ENCODE measurements at regions not wholly inside any gene's neighbourhood (a gene's known extent, or its start where the extent isn't known, plus 50 kb on each side); places are given as distances from the start of the nearest gene placed in this dataset.

DNA sequence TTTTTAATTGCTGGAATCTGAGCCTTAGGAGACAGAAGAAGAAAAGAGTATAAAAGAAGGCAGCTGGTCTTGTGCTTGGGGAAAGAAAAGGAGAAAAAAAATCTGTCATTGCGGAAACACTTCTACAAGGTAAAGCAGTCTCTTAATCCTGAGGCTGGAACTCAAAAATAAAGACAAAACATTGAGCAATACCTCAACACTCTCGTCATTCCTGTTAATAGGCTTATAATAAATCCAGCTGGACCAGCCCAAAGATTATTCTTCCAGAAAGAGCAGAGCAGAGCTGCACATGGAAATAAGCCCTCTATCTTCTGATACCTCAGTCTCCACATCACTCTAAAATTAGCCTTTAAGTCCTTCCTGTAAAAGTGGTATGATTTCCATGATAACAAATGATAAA lies 62.0 kb upstream of the HIVEP1 start:
- H3K4me1 ChIP-seq (ENCODE audit: insufficient read depth, low read length, poor library complexity, severe bottlenecking): no peaks in the 10 kb centered on the region
- ChIA-PET CTCF (ENCODE audit: unreplicated experiment) (no interaction called here), POLR2A (no interaction called here)
- no peak overlapping the region for H3K27ac ChIP-seq (ENCODE audit: low read depth, low read length, poor library complexity, severe bottlenecking)
- H4K20me1 ChIP-seq (ENCODE audit: insufficient read depth, low read length): no peaks in the 10 kb centered on the region
- TF ChIP-seq, protein P1, sequence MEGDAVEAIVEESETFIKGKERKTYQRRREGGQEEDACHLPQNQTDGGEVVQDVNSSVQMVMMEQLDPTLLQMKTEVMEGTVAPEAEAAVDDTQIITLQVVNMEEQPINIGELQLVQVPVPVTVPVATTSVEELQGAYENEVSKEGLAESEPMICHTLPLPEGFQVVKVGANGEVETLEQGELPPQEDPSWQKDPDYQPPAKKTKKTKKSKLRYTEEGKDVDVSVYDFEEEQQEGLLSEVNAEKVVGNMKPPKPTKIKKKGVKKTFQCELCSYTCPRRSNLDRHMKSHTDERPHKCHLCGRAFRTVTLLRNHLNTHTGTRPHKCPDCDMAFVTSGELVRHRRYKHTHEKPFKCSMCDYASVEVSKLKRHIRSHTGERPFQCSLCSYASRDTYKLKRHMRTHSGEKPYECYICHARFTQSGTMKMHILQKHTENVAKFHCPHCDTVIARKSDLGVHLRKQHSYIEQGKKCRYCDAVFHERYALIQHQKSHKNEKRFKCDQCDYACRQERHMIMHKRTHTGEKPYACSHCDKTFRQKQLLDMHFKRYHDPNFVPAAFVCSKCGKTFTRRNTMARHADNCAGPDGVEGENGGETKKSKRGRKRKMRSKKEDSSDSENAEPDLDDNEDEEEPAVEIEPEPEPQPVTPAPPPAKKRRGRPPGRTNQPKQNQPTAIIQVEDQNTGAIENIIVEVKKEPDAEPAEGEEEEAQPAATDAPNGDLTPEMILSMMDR (conservative IDR thresholded peaks at IDR 0.05; ENCODE audit: low read length): no peak
- no peak for TF ChIP-seq EZH2phosphoT487 (IDR thresholded peaks at IDR 0.05; ENCODE audit: borderline replicate concordance, low read depth, low read length)
- BruUV-seq (replicated peaks): no TSS peak
- intact Hi-C loops (cut with micrococcal nuclease; ENCODE audit: unreplicated experiment): no loop called here
- no peak overlapping the region for H3K4me2 ChIP-seq (ENCODE audit: low read length)
- no peaks in the 10 kb centered on the region for H3K36me3 ChIP-seq (ENCODE audit: insufficient read depth, low read length)
- H3K4me3 ChIP-seq (ENCODE audit: low read depth, low read length, poor library complexity, severe bottlenecking): no peak overlapping the region
- DNase-seq (ENCODE audit: low spot score): no peak
- H2AFZ ChIP-seq (ENCODE audit: low read length): no peak overlapping the region
- no peaks in the 10 kb centered on the region for H3K9me2 ChIP-seq (ENCODE audit: insufficient read depth, low read length)
- H3K9me3 ChIP-seq (ENCODE audit: low read length): no peaks in the 10 kb centered on the region
- no peaks in the 10 kb centered on the region for H3K79me2 ChIP-seq (ENCODE audit: insufficient read depth, low read depth, low read length)

DNA sequence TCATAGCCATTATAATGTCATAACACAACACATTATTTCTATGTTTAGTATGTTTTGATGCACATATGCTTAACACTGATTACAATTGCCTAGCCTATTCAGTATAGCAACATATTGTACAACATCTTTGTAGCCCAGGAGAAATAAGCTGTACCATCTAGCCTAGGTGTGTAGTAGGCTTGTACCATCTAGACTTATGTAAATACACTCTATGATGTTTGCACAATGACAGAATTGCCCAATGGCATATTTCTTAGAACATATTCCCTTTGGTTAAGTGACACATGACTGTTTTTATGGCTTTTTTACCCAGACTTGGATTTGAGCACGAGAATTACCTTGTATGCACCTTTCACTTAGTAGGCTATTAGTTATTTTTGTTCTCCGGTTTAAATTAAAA lies 64.5 kb upstream of the HIVEP1 start:
- intact Hi-C loops (cut with micrococcal nuclease; ENCODE audit: unreplicated experiment): no loop called here
- H3K4me2 ChIP-seq (ENCODE audit: low read length): no peak overlapping the region
- BruUV-seq (replicated peaks): no TSS peak
- H3K36me3 ChIP-seq (ENCODE audit: insufficient read depth, low read length): no peaks in the 10 kb centered on the region
- no peak for DNase-seq (ENCODE audit: low spot score)
- H3K79me2 ChIP-seq (ENCODE audit: insufficient read depth, low read depth, low read length): no peaks in the 10 kb centered on the region
- ChIA-PET POLR2A (interaction anchor here (0.6 kb wide), 1 partner anchor 178 kb away, joined by 3 read pairs; no protein-coding TSS in a partner anchor), CTCF (ENCODE audit: unreplicated experiment) (no interaction called here)
- no peak overlapping the region for H2AFZ ChIP-seq (ENCODE audit: low read length)
- TF ChIP-seq EZH2phosphoT487 (IDR thresholded peaks at IDR 0.05; ENCODE audit: borderline replicate concordance, low read depth, low read length): no peak
- TF ChIP-seq, protein P1 (conservative IDR thresholded peaks at IDR 0.05; ENCODE audit: low read length): no peak
- H3K4me3 ChIP-seq (ENCODE audit: low read depth, low read length, poor library complexity, severe bottlenecking): no peak overlapping the region
- H3K9me3 ChIP-seq (ENCODE audit: low read length): no peaks in the 10 kb centered on the region
- no peaks in the 10 kb centered on the region for H3K4me1 ChIP-seq (ENCODE audit: insufficient read depth, low read length, poor library complexity, severe bottlenecking)
- no peaks in the 10 kb centered on the region for H4K20me1 ChIP-seq (ENCODE audit: insufficient read depth, low read length)
- no peak overlapping the region for H3K27ac ChIP-seq (ENCODE audit: low read depth, low read length, poor library complexity, severe bottlenecking)
- no peaks in the 10 kb centered on the region for H3K9me2 ChIP-seq (ENCODE audit: insufficient read depth, low read length)

DNA sequence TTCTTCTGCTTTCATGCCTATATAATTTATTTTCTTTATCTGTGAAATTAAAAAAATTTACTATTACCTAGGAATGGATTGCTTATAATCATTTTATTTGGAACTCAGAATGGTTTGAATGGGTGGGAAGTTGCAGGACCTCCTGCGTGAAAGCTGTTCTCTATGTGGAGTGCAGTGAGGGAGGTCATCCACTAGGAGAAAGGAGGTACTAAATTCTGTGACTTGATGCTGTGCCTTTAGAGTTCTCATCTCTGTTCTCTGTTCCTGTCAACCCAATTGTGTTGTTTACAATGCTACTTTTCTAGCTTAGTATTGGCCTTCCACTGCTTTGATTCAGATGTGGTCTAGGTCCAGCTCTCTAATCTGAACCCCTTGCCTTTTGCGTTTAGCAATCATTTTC lies 65.0 kb upstream of the HIVEP1 start:
- Histone ChIP-seq H3K4me1 (ENCODE audit: insufficient read depth, low read length, poor library complexity, severe bottlenecking) (no peaks in the 10 kb centered on the region), H3K79me2 (ENCODE audit: insufficient read depth, low read depth, low read length) (no peaks in the 10 kb centered on the region), H3K27ac (ENCODE audit: low read depth, low read length, poor library complexity, severe bottlenecking) (no peak overlapping the region), H3K36me3 (ENCODE audit: insufficient read depth, low read length) (no peaks in the 10 kb centered on the region), H3K9me2 (ENCODE audit: insufficient read depth, low read length) (no peaks in the 10 kb centered on the region), H3K4me2 (ENCODE audit: low read length) (no peak overlapping the region), H3K4me3 (ENCODE audit: low read depth, low read length, poor library complexity, severe bottlenecking) (no peak overlapping the region), H4K20me1 (ENCODE audit: insufficient read depth, low read length) (no peaks in the 10 kb centered on the region), H3K9me3 (ENCODE audit: low read length) (no peaks in the 10 kb centered on the region), H2AFZ (ENCODE audit: low read length) (no peak overlapping the region)
- no TSS peak for BruUV-seq (replicated peaks)
- intact Hi-C loops (cut with micrococcal nuclease; ENCODE audit: unreplicated experiment): no loop called here
- POLR2A ChIA-PET: interaction anchor here (0.6 kb wide), 1 partner anchor 178 kb away, joined by 3 read pairs; no protein-coding TSS in a partner anchor
- CTCF ChIA-PET (ENCODE audit: unreplicated experiment): no interaction called here
- TF ChIP-seq, protein P1 (conservative IDR thresholded peaks at IDR 0.05; ENCODE audit: low read length): peak; percentile 44
- TF ChIP-seq EZH2phosphoT487 (IDR thresholded peaks at IDR 0.05; ENCODE audit: borderline replicate concordance, low read depth, low read length): no peak
- no peak for DNase-seq (ENCODE audit: low spot score)

Data from OCI-LY7 (cell line).